ENCODE measurements at regions not wholly inside any gene's neighbourhood (a gene's known extent, or its start where the extent isn't known, plus 50 kb on each side); places are given as distances from the start of the nearest gene placed in this dataset.
"Not testable (repeated sequence)": the region's sequence is repeated elsewhere in the genome, so short reads cannot be mapped to it uniquely, and the experiment has no call there.

- DNase-seq, result no peak
Observed at GRCh38 chr4:30838331-30838730, 118.2 kb downstream of the PCDH7 start.

- DNase-seq, result peak; percentile 25
Observed at GRCh38 chr4:30839583-30840520, 119.7 kb downstream of the PCDH7 start.

- no peak for DNase-seq
Observed at GRCh38 chr4:30840571-30840970, 120.4 kb downstream of the PCDH7 start.

- DNase-seq, result no peak
Observed at GRCh38 chr4:30842142-30842541, 122.0 kb downstream of the PCDH7 start.

GRCh38 chr4:30842689-30843088, 122.5 kb downstream of the PCDH7 start:
- DNase-seq, result no peak

GRCh38 chr4:30844861-30845582, 124.9 kb downstream of the PCDH7 start:
- DNase-seq, result no peak

- DNase-seq, result no peak
Observed at GRCh38 chr4:30847167-30847566, 127.0 kb downstream of the PCDH7 start.

GRCh38 chr4:30847958-30848357, 127.8 kb downstream of the PCDH7 start:
- DNase-seq, result no peak

- DNase-seq, result no peak
Observed at GRCh38 chr4:30854531-30854930, 134.4 kb downstream of the PCDH7 start.

GRCh38 chr4:30855232-30855631, 135.1 kb downstream of the PCDH7 start:
- DNase-seq, result no peak

- no peak for DNase-seq
Observed at GRCh38 chr4:30856795-30857564, 136.8 kb downstream of the PCDH7 start.

- no peak for DNase-seq
Observed at GRCh38 chr4:30860978-30861377, 140.8 kb downstream of the PCDH7 start.

- no peak for DNase-seq
Observed at GRCh38 chr4:30862196-30862595, 142.0 kb downstream of the PCDH7 start.

- DNase-seq, result no peak
Observed at GRCh38 chr4:30863021-30863420, 142.9 kb downstream of the PCDH7 start.

- DNase-seq, result no peak
Observed at GRCh38 chr4:30865691-30866090, 145.5 kb downstream of the PCDH7 start.

- no peak for DNase-seq
Observed at GRCh38 chr4:30866346-30866745, 146.2 kb downstream of the PCDH7 start.

- DNase-seq, result no peak
Observed at GRCh38 chr4:30866907-30867306, 146.7 kb downstream of the PCDH7 start.

- no peak for DNase-seq
Observed at GRCh38 chr4:30867427-30867826, 147.3 kb downstream of the PCDH7 start.

- DNase-seq, result no peak
Observed at GRCh38 chr4:30868111-30868895, 148.1 kb downstream of the PCDH7 start.

GRCh38 chr4:30869387-30869786, 149.2 kb downstream of the PCDH7 start:
- not testable (repeated sequence) for DNase-seq

GRCh38 chr4:30870513-30870912, 150.3 kb downstream of the PCDH7 start:
- DNase-seq, result no peak

- DNase-seq, result no peak
Observed at GRCh38 chr4:30875658-30876269, 155.6 kb downstream of the PCDH7 start.

Data from OCI-M1 (cell line).